C4-2B (cell line): ENCODE measurements at regions not wholly inside any gene's neighbourhood (a gene's known extent, or its start where the extent isn't known, plus 50 kb on each side); places are given as distances from the start of the nearest gene placed in this dataset.

Experiments
- ZFX ChIP-seq: fragments of 450-650 bp; IDR thresholded peaks from 2 replicates; pipeline ENCODE4 v1.6.1; 2017
- TF ChIP-seq, protein P1 (sequence below): fragments of 450-650 bp; conservative IDR thresholded peaks from 2 replicates; pipeline ENCODE4 v1.5.1; 2017; ENCODE audit warnings: mild to moderate bottlenecking

DNA sequence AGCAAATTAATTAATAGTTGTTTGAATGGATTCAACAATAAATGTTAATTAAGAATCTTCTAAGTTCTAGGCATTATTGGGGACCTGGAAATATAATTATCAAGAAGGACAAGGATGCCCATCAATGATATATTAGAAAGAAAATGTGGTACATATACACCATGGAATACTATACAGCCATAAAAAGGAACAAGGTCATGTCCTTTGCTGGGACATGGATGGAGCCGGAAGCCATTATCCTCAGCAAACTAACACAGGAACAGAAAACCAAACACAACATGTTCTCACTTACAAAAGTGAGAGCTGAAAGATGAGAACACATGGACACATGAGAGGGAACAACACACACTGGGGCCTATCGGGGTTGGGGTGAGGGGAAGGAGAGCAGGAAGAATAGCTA is 141.4 kb upstream of the JUN start:
- TF ChIP-seq, protein P1, sequence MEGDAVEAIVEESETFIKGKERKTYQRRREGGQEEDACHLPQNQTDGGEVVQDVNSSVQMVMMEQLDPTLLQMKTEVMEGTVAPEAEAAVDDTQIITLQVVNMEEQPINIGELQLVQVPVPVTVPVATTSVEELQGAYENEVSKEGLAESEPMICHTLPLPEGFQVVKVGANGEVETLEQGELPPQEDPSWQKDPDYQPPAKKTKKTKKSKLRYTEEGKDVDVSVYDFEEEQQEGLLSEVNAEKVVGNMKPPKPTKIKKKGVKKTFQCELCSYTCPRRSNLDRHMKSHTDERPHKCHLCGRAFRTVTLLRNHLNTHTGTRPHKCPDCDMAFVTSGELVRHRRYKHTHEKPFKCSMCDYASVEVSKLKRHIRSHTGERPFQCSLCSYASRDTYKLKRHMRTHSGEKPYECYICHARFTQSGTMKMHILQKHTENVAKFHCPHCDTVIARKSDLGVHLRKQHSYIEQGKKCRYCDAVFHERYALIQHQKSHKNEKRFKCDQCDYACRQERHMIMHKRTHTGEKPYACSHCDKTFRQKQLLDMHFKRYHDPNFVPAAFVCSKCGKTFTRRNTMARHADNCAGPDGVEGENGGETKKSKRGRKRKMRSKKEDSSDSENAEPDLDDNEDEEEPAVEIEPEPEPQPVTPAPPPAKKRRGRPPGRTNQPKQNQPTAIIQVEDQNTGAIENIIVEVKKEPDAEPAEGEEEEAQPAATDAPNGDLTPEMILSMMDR: no peak
- no peak for TF ChIP-seq ZFX
